Gastrocnemius medialis (tissue), 4 donors: ENCODE measurements at regions not wholly inside any gene's neighbourhood (a gene's known extent, or its start where the extent isn't known, plus 50 kb on each side); places are given as distances from the start of the nearest gene placed in this dataset.

Experiments used
- POLR2A ChIP-seq, 2 donors: fragments of 450-650 bp; IDR thresholded peaks; one replicate each; pipeline ENCODE4 v1.6.1; 2017; ENCODE audit warnings: antibody characterized with exemption in 2 of 2, mild to moderate bottlenecking in 2 of 2, moderate library complexity in 2 of 2
- TF ChIP-seq, protein P1 (sequence below), 5 experiments: fragments of 450-650 bp in 3 of 5; fragments of 200-600 bp in 2 of 5; sonication (generic) in 2 of 5; IDR thresholded peaks in 4 of 5; conservative IDR thresholded peaks in 1 of 5; 1 replicate in 4 of 5; 2 replicates in 1 of 5; pipeline ENCODE4 v1.5.1; 2016 to 2019; ENCODE audit warnings: antibody characterized with exemption in 5 of 5, mild to moderate bottlenecking in 3 of 5, moderate library complexity in 3 of 5

DNA sequence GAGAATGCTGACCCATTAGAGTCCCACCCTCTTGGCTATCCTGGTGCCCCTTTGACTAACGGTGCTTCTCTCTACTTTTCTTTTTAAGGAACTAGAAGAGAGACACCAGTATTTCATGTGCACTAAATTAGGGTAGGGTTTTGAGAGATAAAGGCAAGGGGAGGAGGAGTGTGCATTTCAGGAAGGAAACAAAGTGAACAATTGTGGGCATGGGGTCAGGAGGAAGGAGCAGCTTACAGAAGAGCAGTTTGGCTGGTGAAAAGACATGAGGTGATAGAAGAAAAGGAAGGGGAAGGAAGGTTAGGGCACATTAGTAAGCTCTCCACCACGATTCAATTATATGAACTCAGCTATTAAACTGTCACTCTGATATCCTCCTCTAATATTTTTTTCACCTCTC, 105.8 kb upstream of the CTAGE1 start:
- TF ChIP-seq, protein P1, sequence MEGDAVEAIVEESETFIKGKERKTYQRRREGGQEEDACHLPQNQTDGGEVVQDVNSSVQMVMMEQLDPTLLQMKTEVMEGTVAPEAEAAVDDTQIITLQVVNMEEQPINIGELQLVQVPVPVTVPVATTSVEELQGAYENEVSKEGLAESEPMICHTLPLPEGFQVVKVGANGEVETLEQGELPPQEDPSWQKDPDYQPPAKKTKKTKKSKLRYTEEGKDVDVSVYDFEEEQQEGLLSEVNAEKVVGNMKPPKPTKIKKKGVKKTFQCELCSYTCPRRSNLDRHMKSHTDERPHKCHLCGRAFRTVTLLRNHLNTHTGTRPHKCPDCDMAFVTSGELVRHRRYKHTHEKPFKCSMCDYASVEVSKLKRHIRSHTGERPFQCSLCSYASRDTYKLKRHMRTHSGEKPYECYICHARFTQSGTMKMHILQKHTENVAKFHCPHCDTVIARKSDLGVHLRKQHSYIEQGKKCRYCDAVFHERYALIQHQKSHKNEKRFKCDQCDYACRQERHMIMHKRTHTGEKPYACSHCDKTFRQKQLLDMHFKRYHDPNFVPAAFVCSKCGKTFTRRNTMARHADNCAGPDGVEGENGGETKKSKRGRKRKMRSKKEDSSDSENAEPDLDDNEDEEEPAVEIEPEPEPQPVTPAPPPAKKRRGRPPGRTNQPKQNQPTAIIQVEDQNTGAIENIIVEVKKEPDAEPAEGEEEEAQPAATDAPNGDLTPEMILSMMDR (IDR thresholded peaks at IDR 0.05 in 4 of 5, conservative IDR thresholded peaks at IDR 0.05 in 1 of 5), result no peak
- TF ChIP-seq POLR2A (IDR thresholded peaks at IDR 0.05), result no peak
